ENCODE measurements at regions not wholly inside any gene's neighbourhood (a gene's known extent, or its start where the extent isn't known, plus 50 kb on each side); places are given as distances from the start of the nearest gene placed in this dataset.

DNA sequence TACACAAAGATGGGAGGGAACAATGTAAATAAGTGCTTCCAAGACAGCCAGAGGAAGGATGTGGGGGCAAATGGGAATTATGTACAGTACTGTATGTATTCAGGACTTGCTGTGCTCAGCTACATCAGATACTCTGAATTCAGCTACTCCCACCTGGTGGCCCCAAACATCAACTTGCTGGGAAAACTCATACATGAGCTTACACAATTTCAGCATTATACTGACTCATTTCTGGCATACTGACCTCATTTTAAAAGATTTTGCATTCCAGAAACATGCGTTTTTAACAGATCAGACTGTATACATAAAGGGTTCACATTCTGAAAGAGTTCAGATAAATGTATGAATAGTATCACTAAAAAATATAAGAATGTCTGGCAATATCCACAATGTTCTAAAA, 59.7 kb downstream of the GPX5 start:
- DNase-seq (ENCODE audit: insufficient read length) (no peak), FAIRE-seq (no peak)
- TF ChIP-seq TAF1 (IDR thresholded peaks at IDR 0.05; ENCODE audit: borderline replicate concordance, low read depth, low read length) (no peak), POLR2A (IDR thresholded peaks at IDR 0.05; ENCODE audit: low read depth, low read length) (no peak), POLR2AphosphoS5 (IDR thresholded peaks at IDR 0.05; ENCODE audit: low read depth, low read length) (no peak)

GRCh38 chr6:28586324-28586723, 60.6 kb downstream of the GPX5 start:
- TF ChIP-seq POLR2A (IDR thresholded peaks at IDR 0.05; ENCODE audit: low read depth, low read length) (no peak), TAF1 (IDR thresholded peaks at IDR 0.05; ENCODE audit: borderline replicate concordance, low read depth, low read length) (no peak), POLR2AphosphoS5 (IDR thresholded peaks at IDR 0.05; ENCODE audit: low read depth, low read length) (no peak)
- FAIRE-seq (no peak), DNase-seq (ENCODE audit: insufficient read length) (no peak)

DNA sequence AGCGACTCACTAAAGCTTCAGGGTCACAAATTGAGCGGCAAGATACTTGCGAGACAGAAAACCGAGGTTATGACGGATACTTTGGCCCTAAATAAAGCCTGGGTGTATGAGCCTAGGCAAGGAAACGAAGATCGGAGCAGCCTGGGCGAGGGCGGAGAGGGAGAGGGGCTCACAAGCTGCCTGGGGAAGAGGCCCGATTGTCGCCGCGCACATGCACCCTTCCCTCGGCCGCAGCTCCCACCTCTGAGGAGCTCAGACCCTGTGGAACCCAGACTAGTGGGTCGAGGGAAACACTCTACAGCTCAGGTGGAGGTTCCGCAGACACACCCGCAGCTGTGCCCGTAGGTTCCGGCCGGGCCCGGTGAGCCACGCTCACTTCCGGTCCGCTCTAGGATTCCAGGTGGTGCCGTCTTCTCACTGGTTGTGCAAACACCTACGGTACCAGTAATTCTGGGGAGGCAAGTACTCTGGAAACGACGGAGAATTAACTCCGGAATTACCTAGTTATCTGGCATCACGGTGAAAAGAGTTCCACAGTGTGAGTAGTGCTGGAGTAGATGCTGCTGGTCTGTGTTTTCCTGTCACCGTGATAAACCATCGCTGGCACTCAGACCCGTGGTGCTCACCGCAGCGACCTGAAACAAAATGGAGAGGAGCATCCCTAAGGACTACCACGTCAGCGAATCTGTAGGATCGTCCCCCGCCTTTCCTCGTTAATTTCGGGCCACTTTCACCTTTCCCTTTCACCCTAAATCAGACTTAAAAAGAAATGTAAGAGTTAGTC, 61.5 kb downstream of the GPX5 start:
- TF ChIP-seq POLR2A (IDR thresholded peaks at IDR 0.05; ENCODE audit: low read depth, low read length) = peak; percentile 51; the same call in 1 of the 2 replicates
- TF ChIP-seq POLR2AphosphoS5 (IDR thresholded peaks at IDR 0.05; ENCODE audit: low read depth, low read length) = peak; percentile 25; the same call in 1 of the 2 replicates
- 0 out of 2 replicates have a peak, but pooled peaks have one; percentile 42 for TF ChIP-seq TAF1 (IDR thresholded peaks at IDR 0.05; ENCODE audit: borderline replicate concordance, low read depth, low read length)
- DNase-seq (ENCODE audit: insufficient read length) = peak; percentile 45

DNA sequence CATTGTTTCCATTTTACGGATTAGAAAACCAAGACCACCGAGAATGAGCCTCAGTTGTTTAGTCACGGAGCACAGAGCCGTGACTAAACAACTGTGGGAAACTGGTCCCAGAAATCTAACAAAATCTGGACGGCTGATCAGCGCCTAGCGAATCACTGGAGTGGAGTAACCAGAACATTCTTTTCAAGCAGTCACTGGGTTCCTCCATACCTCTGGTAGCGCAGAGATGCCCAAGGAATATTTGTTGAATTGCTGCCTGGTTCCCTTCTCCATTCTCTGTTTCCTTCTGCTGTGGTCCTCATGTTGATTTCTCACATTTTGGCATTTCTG, 62.0 kb downstream of the GPX5 start:
- DNase-seq (ENCODE audit: insufficient read length) = no peak

More for the DNA sequence above, 61.5 kb downstream of the GPX5 start:
- peak; percentile 79 for FAIRE-seq

GRCh38 chr6:28588666-28589065, 63.0 kb downstream of the GPX5 start:
- no peak for FAIRE-seq
- TF ChIP-seq POLR2A (IDR thresholded peaks at IDR 0.05; ENCODE audit: low read depth, low read length) = no peak
- no peak for TF ChIP-seq POLR2AphosphoS5 (IDR thresholded peaks at IDR 0.05; ENCODE audit: low read depth, low read length)
- no peak for TF ChIP-seq TAF1 (IDR thresholded peaks at IDR 0.05; ENCODE audit: borderline replicate concordance, low read depth, low read length)
- no peak for DNase-seq (ENCODE audit: insufficient read length)

More for the DNA sequence above, 62.0 kb downstream of the GPX5 start:
- TF ChIP-seq POLR2AphosphoS5 (IDR thresholded peaks at IDR 0.05; ENCODE audit: low read depth, low read length) (no peak), POLR2A (IDR thresholded peaks at IDR 0.05; ENCODE audit: low read depth, low read length) (no peak), TAF1 (IDR thresholded peaks at IDR 0.05; ENCODE audit: borderline replicate concordance, low read depth, low read length) (no peak)
- FAIRE-seq = no peak

DNA sequence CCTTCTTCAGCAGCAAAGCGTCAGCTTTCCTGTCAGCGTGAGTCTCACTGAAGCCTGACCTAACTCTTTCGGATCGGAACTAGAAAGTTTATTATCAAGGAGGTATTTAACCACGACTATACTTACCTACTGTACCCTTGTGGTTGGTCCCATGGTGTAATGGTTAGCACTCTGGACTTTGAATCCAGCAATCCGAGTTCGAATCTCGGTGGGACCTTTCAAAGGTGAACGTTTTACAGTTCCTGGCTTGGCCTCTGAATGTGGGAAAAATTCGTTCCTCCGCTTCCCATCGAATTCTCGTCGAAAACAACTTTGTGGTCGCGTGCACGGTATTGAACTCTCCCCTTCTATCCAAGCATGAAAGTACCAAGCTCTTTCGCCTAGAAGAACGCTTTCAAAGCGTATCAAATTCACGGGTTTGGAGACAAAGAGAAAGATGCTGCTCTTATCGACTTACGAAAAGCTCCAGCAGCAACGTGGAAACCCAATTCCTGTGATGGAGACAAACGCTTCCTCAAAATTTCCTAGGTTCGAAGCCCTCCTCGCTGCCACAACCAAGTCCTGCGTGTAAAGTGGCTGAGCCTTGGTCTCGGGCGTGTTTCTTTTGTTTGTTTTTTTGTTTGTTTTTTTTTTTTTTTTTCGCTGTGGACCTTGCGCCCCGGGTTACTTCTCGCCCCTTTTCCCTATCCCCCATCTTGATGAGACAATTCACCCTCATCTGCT, 63.7 kb downstream of the GPX5 start:
- no peak for FAIRE-seq
- DNase-seq (ENCODE audit: insufficient read length) = no peak
- TF ChIP-seq POLR2A (IDR thresholded peaks at IDR 0.05; ENCODE audit: low read depth, low read length) (no peak), POLR2AphosphoS5 (IDR thresholded peaks at IDR 0.05; ENCODE audit: low read depth, low read length) (no peak), TAF1 (IDR thresholded peaks at IDR 0.05; ENCODE audit: borderline replicate concordance, low read depth, low read length) (no peak)

DNA sequence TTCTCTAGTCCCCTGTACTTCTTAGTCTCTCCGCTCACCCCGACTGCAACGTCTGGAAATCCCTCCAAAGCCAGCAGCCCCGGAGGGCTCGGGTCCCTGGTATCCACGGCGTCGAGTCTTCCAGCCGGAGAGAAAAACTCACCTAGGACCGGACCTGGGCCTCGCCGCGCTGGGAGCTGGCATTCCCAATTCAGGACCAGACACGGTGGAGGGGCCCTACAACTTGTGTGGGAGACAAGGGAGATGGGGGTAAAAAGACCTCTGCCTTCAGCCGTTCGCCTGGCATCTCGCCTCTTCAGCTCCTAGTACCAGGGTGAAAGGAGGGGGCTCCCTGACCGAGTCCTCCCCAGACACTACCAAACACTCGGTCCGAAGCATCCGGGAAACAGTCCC, 64.3 kb downstream of the GPX5 start:
- DNase-seq (ENCODE audit: insufficient read length) (no peak), FAIRE-seq (no peak)
- TF ChIP-seq POLR2A (IDR thresholded peaks at IDR 0.05; ENCODE audit: low read depth, low read length) = no peak
- TF ChIP-seq TAF1 (IDR thresholded peaks at IDR 0.05; ENCODE audit: borderline replicate concordance, low read depth, low read length) = no peak
- no peak for TF ChIP-seq POLR2AphosphoS5 (IDR thresholded peaks at IDR 0.05; ENCODE audit: low read depth, low read length)

- FAIRE-seq = no peak
- TF ChIP-seq POLR2AphosphoS5 (IDR thresholded peaks at IDR 0.05; ENCODE audit: low read depth, low read length) = no peak
- TF ChIP-seq TAF1 (IDR thresholded peaks at IDR 0.05; ENCODE audit: borderline replicate concordance, low read depth, low read length) = no peak
- no peak for TF ChIP-seq POLR2A (IDR thresholded peaks at IDR 0.05; ENCODE audit: low read depth, low read length)
- no peak for DNase-seq (ENCODE audit: insufficient read length)
These were observed 71.6 kb downstream of the GPX5 start for GRCh38 chr6:28597217-28597835.

DNA sequence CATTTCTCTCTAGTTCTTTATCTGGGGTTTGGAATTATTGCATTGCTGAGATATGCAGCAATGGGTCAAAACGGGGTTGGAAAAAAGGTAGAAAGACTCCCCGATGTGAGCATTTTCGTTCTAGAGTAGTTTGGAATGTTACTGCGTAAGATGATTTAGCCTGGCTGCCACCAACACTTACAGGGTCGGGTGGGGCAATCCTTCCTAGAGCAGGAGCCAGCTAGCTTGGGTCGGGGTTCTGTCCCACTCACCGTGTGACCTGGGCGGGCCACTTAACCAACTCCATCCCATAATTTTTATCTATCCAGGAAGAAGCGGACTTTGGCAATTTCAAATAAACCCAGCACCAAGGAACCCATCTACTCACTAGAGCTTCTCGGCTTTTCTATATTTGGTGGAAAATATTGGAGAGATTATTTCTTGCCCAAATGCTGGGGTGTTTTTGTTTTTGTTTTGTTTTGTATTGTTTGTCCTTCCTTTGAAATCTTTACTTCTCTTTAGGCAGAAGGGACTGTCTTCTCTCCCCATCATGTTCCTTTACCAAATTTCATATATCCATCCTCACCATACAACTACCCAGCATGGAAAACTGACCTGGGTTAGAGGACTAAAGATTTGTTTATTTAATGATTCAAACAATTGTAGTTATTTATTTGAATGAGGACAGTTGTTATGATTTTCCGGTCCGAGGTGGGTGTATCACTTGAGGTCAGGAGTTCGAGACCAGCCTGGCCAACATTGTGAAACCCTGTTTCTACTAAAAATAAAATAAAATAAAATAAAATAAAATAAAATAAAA, 72.4 kb downstream of the GPX5 start:
- FAIRE-seq = no peak
- no peak for TF ChIP-seq TAF1 (IDR thresholded peaks at IDR 0.05; ENCODE audit: borderline replicate concordance, low read depth, low read length)
- TF ChIP-seq POLR2A (IDR thresholded peaks at IDR 0.05; ENCODE audit: low read depth, low read length) = no peak
- no peak for TF ChIP-seq POLR2AphosphoS5 (IDR thresholded peaks at IDR 0.05; ENCODE audit: low read depth, low read length)

GRCh38 chr6:28598757-28599686, 73.3 kb downstream of the GPX5 start:
- TF ChIP-seq POLR2A (IDR thresholded peaks at IDR 0.05; ENCODE audit: low read depth, low read length) = no peak
- no peak for TF ChIP-seq POLR2AphosphoS5 (IDR thresholded peaks at IDR 0.05; ENCODE audit: low read depth, low read length)
- TF ChIP-seq TAF1 (IDR thresholded peaks at IDR 0.05; ENCODE audit: borderline replicate concordance, low read depth, low read length) = no peak
- FAIRE-seq (no peak), DNase-seq (ENCODE audit: insufficient read length) (no peak)

More for the DNA sequence above, 72.4 kb downstream of the GPX5 start:
- DNase-seq (ENCODE audit: insufficient read length) = no peak

All from GM12892 (cell line).